T-helper 2 cell (primary cell): ENCODE measurements at regions not wholly inside any gene's neighbourhood (a gene's known extent, or its start where the extent isn't known, plus 50 kb on each side); places are given as distances from the start of the nearest gene placed in this dataset.

Source experiments
- DNase-seq, 5 experiments: peaks; one replicate each; pipeline versions ENCODE4 v3.0.0 to v3.0.0-alpha.2; 2012 to 2022

DNA sequence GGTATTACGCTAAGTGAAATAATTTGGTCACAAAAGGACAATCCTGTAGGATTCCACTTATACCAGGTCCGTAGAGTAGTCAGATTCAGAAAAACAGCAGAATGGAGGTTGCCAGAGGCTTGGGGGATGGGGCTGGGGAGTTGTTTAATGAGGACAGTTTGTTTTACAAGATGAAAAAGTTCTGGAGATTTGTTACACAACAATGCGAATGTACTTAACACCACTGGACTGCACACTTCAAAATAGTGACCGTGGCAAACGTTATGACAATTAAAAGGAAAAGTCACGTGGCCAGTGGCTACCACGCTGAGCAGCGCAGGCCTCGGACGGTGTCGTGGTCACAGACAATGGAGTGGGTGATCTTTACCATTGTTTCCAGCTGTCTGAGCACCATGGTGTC lies 338.1 kb downstream of the SEC14L1 start:
- no peak for DNase-seq

DNA sequence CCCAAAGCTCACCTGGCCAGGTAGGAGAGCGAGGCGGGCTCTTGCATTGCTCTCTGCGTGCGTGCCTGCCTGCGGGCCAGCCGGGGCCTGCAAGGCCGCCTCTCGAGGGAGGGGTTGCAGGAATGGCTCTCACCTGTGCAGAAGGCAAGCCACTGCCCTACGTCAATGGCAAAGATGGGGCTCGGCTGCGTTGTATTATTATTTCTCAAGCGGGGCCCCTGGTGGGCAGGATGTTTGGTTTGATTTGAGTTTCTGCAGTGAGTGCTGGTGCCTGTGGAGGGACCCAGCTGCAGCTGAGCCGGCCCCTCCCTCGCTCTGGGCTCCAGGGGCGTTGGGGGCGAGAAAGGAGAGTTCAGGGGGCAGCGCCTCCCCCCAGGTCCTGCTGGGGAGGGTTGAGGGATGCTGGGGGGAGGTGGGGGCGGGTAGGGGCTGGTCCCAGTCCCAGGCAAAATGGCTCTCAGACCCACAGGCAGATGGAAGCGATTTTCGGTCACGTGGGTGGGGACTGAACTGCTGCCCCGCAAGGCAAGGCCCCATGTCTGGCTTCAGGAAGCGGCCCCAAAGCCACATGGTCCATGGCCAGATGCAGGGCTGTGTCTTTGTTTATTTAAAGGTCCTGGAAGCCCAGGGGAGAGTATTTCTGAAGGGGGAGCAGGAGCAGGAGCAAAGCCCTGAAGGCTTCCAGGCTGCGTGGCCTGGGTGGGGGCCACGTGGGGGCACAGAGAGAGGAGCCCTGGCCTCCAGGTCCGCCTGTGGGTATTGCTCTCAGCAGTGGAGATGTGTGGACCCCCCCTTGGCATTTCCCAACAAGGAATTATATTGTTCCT lies 338.8 kb downstream of the SEC14L1 start:
- DNase-seq, result no peak

GRCh38 chr17:77480199-77480508 lies 339.4 kb downstream of the SEC14L1 start:
- DNase-seq, result no peak

- no peak for DNase-seq
Measured at GRCh38 chr17:77480509-77481215, 339.9 kb downstream of the SEC14L1 start.

GRCh38 chr17:77481476-77482374 lies 341.0 kb downstream of the SEC14L1 start:
- no peak for DNase-seq

DNA sequence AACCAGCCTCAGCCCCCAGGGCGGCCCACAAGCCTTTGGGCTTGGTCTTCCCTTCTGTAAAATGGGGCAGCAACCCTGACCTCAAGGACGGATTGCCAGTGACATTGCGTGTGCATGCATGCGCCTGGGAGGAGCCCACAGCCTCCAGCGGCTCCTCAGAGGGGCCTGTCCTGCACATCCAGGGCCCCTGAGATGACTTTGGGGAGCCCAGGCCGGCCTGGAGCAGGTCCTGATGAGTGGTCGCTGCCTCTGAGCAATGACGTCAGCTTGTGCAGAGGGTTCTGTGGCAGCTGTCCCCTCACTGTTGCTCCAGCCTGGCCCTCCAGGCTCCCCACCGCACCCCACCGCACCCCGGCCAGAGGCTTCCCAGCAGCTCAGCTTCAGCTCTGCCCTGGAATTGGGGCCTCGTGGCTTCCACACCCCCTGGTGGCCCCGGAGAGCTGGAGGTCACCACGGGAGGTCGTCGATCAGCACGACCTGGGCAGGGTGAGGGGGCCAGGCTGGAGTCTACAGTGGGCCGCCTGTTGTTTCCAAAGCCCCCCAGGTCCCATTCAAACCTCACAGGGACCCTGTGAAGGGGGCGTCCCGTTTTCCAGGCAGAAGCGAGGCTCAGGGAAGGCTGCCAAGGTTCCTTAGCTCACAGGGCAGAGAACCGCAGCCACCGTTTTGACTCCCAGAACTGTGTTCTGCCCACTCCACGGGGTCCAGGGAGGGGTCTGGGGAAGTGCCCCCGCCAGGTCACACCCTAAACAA lies 341.8 kb downstream of the SEC14L1 start:
- no peak for DNase-seq

- DNase-seq, result no peak
Measured at GRCh38 chr17:77483128-77483598, 342.4 kb downstream of the SEC14L1 start.

- DNase-seq, result peak in 1 of 5 experiments; percentile 37
Measured at GRCh38 chr17:77484111-77484510, 343.3 kb downstream of the SEC14L1 start.

DNA sequence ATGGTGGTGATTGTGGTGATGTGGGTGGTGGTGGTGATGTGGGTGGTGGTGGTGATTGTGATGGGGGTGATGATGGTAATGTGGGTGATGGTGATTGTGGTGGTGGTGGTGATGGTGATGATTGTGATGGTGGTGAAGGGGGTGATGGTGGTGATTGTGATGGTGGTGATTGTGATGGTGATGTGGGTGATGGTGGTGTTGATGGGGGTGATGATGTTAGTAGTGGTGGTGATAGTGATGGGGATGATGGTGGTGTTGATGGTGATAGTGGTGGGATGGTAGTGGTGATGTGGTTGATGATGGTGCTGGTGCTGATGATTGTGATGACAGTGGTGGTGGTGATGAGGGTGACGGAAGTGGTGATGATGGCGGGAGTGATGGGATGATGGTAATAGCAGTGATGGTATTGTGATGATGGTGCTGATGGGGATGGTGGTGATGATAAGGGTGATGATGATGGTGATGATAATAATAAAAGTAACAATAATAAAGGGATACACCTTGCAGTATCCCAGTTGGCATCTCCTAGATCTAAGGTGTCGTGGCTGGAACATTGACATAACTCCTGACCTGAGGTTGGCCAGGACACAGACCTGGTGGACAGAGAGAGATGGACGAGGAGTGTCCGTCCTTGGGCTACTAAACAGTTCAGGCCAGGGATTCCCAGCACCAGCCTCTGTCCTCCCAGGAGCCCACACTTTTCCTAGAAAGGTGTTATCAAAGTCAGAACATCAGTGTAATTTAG lies 344.5 kb downstream of the SEC14L1 start:
- peak in 2 of 5 experiments; percentile 35 to 63 for DNase-seq

- no peak for DNase-seq
Measured at GRCh38 chr17:77487211-77487629, 346.5 kb downstream of the SEC14L1 start.

GRCh38 chr17:77487677-77488530 lies 347.1 kb downstream of the SEC14L1 start:
- no peak for DNase-seq

- DNase-seq, result no peak
Measured at GRCh38 chr17:77488531-77489238, 347.9 kb downstream of the SEC14L1 start.

DNA sequence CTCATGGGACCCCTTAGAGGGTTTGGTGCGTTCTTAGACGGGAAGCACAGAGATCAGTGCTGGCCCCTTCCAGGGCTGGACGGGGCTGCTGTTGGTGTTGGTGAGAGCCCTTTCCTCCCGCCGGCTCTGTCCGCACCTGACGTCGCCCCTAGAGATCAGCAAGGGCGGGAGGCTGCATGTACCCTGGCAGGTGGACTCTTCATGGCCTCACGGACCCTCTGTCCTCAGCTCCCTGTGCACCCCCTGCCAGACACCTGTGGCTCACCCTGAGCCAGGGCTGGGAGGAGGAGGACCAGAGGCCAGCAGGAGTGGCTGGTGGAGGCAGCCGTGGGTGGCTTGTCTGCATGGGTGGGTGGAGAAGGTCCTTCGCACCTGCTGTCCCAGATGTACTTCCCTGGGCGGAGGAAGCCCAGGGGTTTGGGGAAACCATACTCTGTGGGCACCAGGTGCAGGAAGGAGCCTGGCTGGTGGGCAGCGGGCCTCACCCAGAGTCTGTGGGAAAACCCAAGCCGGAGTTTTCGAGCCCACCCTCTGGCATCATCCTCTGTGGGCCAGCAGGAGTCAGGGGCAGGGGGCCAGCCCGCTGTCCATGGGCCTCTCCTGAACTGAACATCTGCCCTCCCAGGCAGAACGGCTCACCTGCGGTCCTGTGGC lies 348.6 kb downstream of the SEC14L1 start:
- DNase-seq, result no peak

DNA sequence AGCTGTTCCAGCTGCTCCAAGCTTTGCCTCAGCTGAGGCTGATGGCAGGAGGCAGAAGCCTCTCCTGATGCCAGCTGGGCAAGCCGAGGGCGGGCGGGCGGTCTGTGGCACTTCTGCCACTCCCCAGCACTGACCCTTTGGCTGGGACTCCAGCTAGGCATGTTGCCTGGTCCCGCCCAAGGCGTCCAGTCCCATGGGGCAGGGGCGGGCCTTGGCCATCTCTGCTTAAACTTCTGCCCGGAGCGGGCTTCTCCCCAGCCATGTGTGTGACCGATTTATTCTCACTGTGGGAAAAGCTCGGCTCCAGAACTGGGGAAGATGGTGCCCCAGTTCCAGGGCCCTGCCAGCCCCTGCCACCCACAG lies 349.1 kb downstream of the SEC14L1 start:
- DNase-seq, result no peak

DNA sequence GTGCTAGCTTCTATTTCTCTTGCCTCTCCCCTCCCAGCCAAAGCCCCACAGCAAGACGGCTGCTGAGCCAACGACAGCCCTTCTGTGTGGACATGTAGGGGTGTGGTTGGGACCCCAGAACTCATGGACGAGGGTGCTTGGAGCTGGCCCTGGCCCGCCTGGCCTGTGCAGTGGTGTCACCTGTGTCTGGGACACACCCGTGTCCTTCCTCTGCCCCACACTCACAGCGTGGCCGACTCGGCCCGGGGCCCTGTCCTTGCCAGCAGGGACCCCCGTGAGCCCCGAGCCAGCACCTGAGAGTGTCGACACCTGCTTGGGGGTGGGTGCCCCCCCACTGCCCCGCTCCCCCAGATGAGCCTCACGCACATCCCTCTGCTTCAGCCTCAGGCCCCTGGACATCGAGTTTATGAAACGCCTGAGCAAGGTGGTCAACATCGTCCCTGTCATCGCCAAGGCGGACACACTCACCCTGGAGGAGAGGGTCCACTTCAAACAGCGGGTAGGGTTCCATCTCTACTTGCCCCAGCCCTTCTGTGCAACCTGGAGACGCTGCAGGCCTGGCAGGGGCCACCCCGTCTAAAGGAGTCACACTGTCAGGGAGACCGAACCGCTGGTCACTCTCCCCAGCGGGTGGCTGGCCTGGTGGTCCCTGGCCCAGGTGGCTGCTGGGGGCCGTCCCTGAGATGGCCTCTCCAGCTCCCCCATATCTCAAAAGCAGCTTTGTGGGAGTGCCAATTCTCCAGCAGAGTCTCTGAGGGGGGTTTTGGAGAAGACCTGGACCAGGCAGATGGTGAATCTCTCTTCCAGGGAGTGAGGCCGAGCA lies 349.8 kb downstream of the SEC14L1 start:
- DNase-seq, result peak in 1 of 5 experiments; percentile 2

- DNase-seq, result peak in 2 of 5 experiments; percentile 35 to 39
Measured at GRCh38 chr17:77491921-77492445, 351.2 kb downstream of the SEC14L1 start.

DNA sequence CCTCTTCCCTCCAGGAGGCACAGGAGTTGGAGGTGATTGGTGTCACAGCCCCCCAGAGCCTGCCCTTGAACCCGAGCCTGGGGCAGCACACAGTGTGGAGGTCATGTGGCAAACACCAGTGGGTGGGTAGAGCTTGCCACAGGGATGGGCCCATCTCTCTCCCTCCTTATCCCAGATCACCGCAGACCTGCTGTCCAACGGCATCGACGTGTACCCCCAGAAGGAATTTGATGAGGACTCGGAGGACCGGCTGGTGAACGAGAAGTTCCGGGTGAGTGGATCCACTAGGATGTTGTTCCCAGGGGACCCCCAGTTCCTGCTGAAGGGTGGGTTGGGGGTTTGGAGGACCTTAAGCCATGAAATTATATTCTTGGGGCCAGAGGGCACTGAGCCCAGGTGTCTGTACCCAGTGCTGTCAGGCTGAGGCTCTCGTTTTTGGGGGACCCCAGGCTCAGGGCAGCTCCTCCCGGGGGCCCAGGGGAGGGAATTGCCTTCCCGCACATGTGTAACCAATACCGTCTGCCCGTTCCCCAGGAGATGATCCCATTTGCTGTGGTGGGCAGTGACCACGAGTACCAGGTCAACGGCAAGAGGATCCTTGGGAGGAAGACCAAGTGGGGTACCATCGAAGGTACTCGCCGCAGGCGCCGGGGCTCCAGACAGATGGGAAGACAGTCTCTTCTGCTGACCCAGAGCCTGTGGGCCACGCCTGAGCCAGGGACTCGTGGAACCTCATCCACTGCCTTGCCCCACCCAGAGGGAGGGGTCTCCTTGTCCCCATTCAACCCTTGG lies 351.9 kb downstream of the SEC14L1 start:
- DNase-seq, result no peak
